ENCODE measurements at regions not wholly inside any gene's neighbourhood (a gene's known extent, or its start where the extent isn't known, plus 50 kb on each side); places are given as distances from the start of the nearest gene placed in this dataset.

- TF ChIP-seq CTCF (optimal IDR thresholded peaks at IDR 0.05 in 1 of 3, IDR thresholded peaks at IDR 0.05 in 1 of 3, conservative IDR thresholded peaks at IDR 0.05 in 1 of 3; ENCODE audit: extremely low read depth in 1 of 3, insufficient read depth in 2 of 3, low read length in 3 of 3) = no peak
- TF ChIP-seq EZH2 (IDR thresholded peaks at IDR 0.05; ENCODE audit: low read length) = no peak
Measured at GRCh38 chr5:162801235-162801634, 636.2 kb upstream of the CCNG1 start.

Measured in keratinocyte (primary cell).